GM12864 (cell line): ENCODE measurements at regions not wholly inside any gene's neighbourhood (a gene's known extent, or its start where the extent isn't known, plus 50 kb on each side); places are given as distances from the start of the nearest gene placed in this dataset.

ENCODE experiments used
- DNase-seq: peaks from one replicate; pipeline ENCODE4 v3.0.0-alpha.2; 2011; ENCODE audit warnings: low read depth
- H3K4me3 ChIP-seq: 2 replicates; pipeline ENCODE4 v1.5.1; 2011; ENCODE audit warnings: mild to moderate bottlenecking, low read depth, low read length, control low read depth
- TF ChIP-seq, protein P1 (sequence below): IDR thresholded peaks from 2 replicates; pipeline ENCODE4 v1.5.1; 2011; ENCODE audit warnings: low read depth, mild to moderate bottlenecking, moderate library complexity, low read length, control low read depth, inconsistent platforms; ENCODE audit errors: missing control alignments

DNA sequence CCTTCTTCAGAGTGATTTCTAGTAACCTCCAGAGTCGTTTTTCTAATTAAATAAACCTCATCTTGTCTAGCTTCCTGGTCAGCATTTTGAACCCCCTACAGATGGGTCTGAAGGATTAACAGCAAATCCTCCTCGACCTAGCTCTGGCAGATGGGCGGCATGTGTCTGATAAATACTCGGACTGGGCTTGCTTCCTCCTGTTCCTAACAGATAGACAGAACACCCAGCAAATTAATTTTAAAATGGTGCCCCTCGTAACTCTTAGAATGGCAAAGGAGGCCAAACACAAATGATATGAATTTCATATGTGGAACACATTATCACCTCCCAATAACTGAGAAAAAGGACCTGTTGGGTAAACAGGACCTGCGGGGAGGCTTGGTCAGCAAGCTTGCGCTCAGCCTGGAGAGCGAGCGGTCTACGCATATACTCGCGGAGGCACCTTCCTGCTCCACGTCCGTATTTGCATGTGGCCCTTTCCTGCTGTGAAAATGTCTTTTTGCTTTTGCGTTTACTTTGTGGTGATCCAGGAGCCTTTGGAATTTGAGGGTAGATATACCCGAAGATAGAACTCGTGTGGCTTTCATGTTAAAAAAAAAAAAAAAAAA lies 79.6 kb downstream of the OTX2 start:
- TF ChIP-seq, protein P1, sequence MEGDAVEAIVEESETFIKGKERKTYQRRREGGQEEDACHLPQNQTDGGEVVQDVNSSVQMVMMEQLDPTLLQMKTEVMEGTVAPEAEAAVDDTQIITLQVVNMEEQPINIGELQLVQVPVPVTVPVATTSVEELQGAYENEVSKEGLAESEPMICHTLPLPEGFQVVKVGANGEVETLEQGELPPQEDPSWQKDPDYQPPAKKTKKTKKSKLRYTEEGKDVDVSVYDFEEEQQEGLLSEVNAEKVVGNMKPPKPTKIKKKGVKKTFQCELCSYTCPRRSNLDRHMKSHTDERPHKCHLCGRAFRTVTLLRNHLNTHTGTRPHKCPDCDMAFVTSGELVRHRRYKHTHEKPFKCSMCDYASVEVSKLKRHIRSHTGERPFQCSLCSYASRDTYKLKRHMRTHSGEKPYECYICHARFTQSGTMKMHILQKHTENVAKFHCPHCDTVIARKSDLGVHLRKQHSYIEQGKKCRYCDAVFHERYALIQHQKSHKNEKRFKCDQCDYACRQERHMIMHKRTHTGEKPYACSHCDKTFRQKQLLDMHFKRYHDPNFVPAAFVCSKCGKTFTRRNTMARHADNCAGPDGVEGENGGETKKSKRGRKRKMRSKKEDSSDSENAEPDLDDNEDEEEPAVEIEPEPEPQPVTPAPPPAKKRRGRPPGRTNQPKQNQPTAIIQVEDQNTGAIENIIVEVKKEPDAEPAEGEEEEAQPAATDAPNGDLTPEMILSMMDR = no peak
- DNase-seq = no peak
- H3K4me3 ChIP-seq = no peak overlapping the region

DNA sequence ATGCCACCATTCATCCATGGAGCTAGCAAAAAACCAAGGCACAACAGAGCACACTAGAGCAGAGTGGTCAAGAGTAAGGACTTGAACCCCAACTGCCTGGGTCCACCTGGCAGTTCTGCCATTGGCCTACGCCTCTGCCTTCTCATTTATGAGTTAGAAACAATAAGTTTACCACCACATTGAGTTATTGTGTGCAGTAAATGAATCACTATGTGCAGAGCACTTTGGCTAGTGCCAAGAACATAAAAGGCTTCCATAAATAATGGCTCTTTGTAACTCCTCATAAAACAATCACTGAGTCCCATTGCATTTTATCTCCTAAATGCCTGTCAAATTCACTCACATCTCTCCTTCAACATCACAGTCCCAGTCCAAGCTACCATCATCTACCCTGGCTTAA lies 86.3 kb downstream of the OTX2 start:
- no peak overlapping the region for H3K4me3 ChIP-seq
- TF ChIP-seq, protein P1 = no peak
- no peak for DNase-seq

DNA sequence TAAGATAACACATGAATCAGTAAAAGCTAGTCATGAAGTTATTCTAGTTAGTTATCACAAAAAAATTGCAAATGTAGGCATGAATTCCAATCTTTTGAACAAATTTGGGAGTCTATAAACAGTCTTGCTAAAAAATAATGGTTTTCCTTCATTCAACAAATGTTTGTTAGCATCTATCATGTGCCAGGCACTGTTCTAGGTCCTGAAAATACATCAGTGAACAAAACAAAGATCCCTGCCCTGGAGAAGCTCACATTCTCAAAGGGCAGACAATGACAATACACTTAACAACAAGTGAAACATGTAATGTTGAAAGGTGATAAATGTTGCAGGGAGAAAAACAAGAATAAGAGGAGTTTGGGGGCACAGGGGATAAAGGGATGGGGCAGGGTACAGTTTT lies 86.9 kb downstream of the OTX2 start:
- DNase-seq = no peak
- H3K4me3 ChIP-seq = no peak overlapping the region
- TF ChIP-seq, protein P1 = no peak

DNA sequence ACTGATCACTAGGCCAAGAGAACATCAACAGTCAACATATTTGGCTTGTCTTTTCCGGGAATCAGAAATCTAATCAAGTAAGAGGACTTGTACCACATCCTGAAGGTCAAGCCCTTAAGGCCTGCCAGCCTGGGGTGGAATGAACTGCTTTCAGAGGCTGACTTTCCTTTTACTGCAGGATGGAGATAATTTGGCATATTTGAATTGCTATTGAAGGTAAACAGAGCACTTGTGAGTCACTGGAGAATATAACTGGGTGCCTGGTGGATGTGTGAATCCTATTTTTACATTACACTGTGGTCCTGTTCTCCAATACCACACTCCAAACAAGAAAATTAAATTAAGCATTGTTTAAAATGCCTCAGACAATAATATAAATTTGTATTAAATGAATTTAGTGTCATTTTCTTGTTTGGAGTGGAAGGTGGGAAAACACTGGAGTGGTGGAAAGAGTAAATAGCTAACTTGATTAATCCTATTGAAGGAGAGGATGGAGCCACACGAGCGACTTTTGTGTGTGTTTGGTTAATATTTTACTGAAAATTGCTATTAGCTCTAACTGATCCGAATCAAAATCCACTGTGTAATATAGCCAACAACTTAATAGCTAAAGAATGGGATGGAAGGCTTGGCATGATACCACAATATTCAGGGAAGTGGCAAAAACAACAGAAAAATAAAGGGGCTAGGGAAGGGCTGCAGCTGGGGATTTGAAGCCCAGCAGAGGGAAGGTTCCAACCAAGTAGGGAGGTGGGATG lies 89.4 kb downstream of the OTX2 start:
- TF ChIP-seq, protein P1 = no peak
- no peak overlapping the region for H3K4me3 ChIP-seq
- no peak for DNase-seq

DNA sequence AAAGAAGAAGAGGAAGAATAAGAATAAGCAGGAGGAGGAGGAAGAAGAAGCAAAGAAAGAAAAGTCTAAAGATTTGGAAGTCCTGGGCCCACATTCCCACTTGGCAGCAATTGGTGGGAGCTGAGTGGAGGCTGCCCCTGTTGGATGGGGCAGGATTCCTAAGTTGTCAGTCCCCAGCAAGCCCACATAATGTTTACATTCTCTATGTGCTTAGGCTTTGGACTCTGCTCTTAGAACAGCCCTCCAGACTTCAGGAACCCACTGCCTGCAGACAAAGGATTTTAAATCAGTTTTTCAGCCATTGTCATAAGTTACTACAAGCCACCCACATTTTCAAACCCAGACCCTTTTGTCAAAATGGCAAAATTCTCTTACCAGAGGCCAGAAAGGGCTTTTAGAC lies 92.0 kb downstream of the OTX2 start:
- TF ChIP-seq, protein P1 = no peak
- no peak for DNase-seq
- no peak overlapping the region for H3K4me3 ChIP-seq

DNA sequence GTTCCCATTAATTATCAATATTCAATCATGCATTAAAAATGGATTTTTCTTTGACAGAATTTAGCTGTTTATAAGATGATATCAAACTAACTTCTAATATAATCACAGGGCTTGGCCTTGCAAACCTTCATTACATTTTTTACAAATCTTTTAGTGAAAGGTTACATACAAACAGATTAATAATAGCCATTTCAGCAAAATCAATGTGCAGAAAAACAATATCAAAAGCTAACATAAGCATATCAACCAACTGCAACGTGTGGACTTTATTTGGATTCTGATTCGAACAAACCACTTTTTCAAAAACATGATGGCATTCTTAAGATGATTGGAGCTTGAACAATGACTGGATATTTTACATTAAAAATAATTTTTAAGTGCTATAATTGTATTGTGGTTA lies 93.6 kb downstream of the OTX2 start:
- TF ChIP-seq, protein P1 = no peak
- no peak overlapping the region for H3K4me3 ChIP-seq
- DNase-seq = no peak

DNA sequence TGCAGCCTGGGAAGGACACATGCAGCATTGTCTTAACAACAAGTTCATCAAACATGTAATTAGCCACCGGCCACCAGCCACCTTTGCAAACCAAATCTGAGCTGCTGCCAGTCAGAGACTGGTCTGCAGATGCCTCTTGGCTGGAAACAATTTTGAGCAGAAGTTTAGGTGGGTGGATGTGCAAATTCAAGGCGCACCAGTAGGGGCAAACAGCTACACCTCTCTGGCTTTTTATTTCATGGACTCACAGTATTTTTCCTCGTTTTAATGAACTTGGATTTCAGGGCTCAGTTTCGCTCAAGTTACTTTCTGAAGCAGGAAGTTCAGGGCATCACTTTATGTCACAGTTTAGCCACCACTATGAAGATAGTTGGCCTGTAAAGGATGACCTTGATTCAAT lies 94.3 kb downstream of the OTX2 start:
- TF ChIP-seq, protein P1 = peak; percentile 23
- H3K4me3 ChIP-seq = no peak overlapping the region
- no peak for DNase-seq
